Erythroblast (primary cell): ENCODE measurements at regions not wholly inside any gene's neighbourhood (a gene's known extent, or its start where the extent isn't known, plus 50 kb on each side); places are given as distances from the start of the nearest gene placed in this dataset.

Experiments
- GATA1 ChIP-seq: IDR thresholded peaks from 2 replicates; pipeline ENCODE4 v1.6.1; 2011; ENCODE audit warnings: low read depth, mild to moderate bottlenecking, control low read depth, low read length, moderate library complexity
- POLR2A ChIP-seq: IDR thresholded peaks from 2 replicates; pipeline ENCODE4 v1.6.1; 2011; ENCODE audit warnings: mild to moderate bottlenecking, low read length

GRCh38 chr1:221459558-221459957 is 282.3 kb downstream of the DUSP10 start:
- TF ChIP-seq POLR2A (no peak), GATA1 (no peak)
